ENCODE measurements at regions not wholly inside any gene's neighbourhood (a gene's known extent, or its start where the extent isn't known, plus 50 kb on each side); places are given as distances from the start of the nearest gene placed in this dataset.

DNA sequence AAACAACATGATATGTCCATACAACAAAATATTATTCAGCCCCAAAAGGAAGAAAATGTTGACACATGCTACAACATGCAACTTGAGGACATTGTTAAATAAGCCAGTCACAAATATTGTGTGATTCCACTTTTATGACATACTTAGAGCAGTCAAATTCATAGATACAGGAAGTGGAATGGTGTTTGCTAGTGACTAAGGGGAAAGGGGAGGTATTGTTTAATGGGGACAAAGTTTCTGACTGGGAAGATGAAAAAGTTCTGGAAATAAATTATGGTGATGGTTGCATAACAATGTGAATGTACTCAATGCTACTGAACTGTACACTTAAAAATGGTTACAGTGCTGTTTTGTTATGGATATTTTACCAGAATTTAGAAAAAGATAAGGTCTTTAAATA lies 77.7 kb downstream of the RHOU start:
- intact Hi-C loops (cut with DNase I), result no loop called here
- Histone ChIP-seq H3K9me3 (no peaks in the 10 kb centered on the region), H3K27ac (no peak overlapping the region), H3K4me3 (no peak overlapping the region), H3K36me3 (no peaks in the 10 kb centered on the region), H3K27me3 (replicated peaks; ENCODE audit: insufficient read depth) (no peaks in the 10 kb centered on the region), H3K4me1 (replicated peaks) (no peaks in the 10 kb centered on the region)
- TF ChIP-seq POLR2A (IDR thresholded peaks at IDR 0.05), result no peak
- no peak for TF ChIP-seq POLR2AphosphoS5 (IDR thresholded peaks at IDR 0.05)
- TF ChIP-seq, protein P1, sequence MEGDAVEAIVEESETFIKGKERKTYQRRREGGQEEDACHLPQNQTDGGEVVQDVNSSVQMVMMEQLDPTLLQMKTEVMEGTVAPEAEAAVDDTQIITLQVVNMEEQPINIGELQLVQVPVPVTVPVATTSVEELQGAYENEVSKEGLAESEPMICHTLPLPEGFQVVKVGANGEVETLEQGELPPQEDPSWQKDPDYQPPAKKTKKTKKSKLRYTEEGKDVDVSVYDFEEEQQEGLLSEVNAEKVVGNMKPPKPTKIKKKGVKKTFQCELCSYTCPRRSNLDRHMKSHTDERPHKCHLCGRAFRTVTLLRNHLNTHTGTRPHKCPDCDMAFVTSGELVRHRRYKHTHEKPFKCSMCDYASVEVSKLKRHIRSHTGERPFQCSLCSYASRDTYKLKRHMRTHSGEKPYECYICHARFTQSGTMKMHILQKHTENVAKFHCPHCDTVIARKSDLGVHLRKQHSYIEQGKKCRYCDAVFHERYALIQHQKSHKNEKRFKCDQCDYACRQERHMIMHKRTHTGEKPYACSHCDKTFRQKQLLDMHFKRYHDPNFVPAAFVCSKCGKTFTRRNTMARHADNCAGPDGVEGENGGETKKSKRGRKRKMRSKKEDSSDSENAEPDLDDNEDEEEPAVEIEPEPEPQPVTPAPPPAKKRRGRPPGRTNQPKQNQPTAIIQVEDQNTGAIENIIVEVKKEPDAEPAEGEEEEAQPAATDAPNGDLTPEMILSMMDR (IDR thresholded peaks at IDR 0.05), result no peak
- DNase-seq (ENCODE audit: low spot score), result no peak

GRCh38 chr1:228814176-228814575 lies 78.9 kb downstream of the RHOU start:
- H3K27ac ChIP-seq, result no peak overlapping the region
- TF ChIP-seq POLR2AphosphoS5 (IDR thresholded peaks at IDR 0.05) (no peak), POLR2A (IDR thresholded peaks at IDR 0.05) (no peak)
- TF ChIP-seq, protein P1 (IDR thresholded peaks at IDR 0.05), result no peak
- H3K4me1 ChIP-seq (replicated peaks), result no peaks in the 10 kb centered on the region
- H3K36me3 ChIP-seq, result no peaks in the 10 kb centered on the region
- intact Hi-C loops (cut with DNase I), result no loop called here
- no peak for DNase-seq (ENCODE audit: low spot score)
- H3K27me3 ChIP-seq (replicated peaks; ENCODE audit: insufficient read depth), result no peaks in the 10 kb centered on the region
- no peaks in the 10 kb centered on the region for H3K9me3 ChIP-seq
- no peak overlapping the region for H3K4me3 ChIP-seq
- 37% methylated on average over 4 of the region's 4 CpGs for WGBS

DNA sequence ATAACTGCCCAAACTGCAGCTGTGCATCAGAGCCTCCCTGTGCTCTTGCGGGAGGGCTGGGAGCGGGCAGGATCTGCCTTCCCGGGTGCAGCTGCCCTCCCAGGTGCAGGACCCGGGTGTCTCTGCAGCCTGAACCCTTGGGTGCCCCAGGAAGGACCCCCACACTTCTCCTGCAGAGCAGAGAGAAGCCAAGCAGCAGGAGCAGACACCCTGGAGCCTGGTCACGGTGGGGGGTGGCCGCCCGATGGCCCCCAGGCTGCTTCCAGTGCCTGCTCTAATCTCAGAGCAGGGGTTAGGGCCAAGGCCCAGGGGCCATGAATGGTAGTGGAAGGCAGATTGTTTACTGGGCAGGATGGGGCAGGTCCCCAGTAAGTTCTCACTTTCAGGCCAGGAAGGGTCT lies 83.0 kb downstream of the RHOU start:
- Histone ChIP-seq H3K4me1 (replicated peaks) (no peaks in the 10 kb centered on the region), H3K27me3 (replicated peaks; ENCODE audit: insufficient read depth) (no peaks in the 10 kb centered on the region), H3K27ac (no peak overlapping the region), H3K9me3 (no peaks in the 10 kb centered on the region), H3K36me3 (no peaks in the 10 kb centered on the region), H3K4me3 (no peak overlapping the region)
- 100% methylated on average over 1 of the region's 7 CpGs for WGBS
- intact Hi-C loops (cut with DNase I), result no loop called here
- DNase-seq (ENCODE audit: low spot score), result no peak
- no peak for TF ChIP-seq POLR2AphosphoS5 (IDR thresholded peaks at IDR 0.05)

DNA sequence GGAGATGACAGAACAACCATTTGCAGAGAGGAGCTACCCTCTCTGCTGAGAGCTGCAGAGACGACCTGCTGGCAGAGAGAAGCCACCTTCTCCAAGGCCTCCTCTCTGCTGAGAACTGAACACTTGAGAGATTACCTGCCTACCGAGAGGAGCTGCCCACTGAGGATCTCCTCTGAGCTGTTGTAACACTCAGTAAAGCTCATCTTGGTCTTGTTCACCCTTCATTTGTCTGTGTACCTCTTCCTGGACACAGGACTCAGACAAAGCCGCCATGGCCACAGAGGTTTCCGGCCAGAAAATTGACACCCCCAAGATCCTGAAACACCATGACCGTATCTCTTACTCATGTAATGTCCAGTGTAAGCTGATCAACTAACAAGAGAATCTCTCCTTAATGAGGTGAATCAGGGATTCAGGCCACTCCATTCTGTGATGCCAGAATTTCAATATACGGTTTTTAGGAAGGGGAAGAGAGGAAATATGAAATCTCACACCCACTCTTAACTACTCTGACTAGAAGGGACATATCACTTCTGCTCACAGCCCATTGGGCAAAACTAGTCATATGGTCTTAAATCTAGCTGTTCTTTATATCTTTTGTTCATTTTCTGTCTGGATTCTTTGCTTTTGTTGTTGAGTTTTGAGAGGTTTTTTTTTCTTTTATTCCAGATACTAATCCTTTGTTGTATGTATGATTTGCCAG lies 83.8 kb downstream of the RHOU start:
- no peaks in the 10 kb centered on the region for H3K27me3 ChIP-seq (replicated peaks; ENCODE audit: insufficient read depth)
- H3K4me3 ChIP-seq, result no peak overlapping the region
- H3K9me3 ChIP-seq, result no peaks in the 10 kb centered on the region
- WGBS, result 93% methylated on average over 6 of the region's 6 CpGs
- TF ChIP-seq POLR2AphosphoS5 (IDR thresholded peaks at IDR 0.05), result no peak
- no peaks in the 10 kb centered on the region for H3K4me1 ChIP-seq (replicated peaks)
- intact Hi-C loops (cut with DNase I), result no loop called here
- DNase-seq (ENCODE audit: low spot score), result no peak
- H3K27ac ChIP-seq, result no peak overlapping the region
- H3K36me3 ChIP-seq, result no peaks in the 10 kb centered on the region

DNA sequence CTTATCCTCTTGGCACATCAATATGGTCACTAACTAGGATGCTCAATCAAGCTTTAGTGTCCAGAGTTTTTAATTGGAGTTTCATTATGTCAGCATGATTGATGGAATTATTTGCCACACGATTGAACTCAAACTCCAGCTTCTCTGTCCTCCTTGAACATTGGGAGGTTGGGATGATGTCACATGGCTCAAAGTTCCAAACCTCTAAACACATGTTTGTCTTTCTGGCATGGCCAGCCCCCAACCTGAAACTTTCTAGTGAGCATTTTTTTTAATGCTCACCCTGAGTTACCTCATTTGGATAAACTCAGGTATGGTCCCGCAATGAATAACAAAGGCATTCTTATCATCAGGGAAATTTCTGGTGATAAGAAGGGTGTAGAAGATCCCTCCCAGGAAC lies 86.0 kb downstream of the RHOU start:
- H3K36me3 ChIP-seq, result no peaks in the 10 kb centered on the region
- no peaks in the 10 kb centered on the region for H3K9me3 ChIP-seq
- intact Hi-C loops (cut with DNase I), result no loop called here
- TF ChIP-seq, protein P1 (IDR thresholded peaks at IDR 0.05), result no peak
- TF ChIP-seq POLR2A (IDR thresholded peaks at IDR 0.05), result no peak
- no peak for TF ChIP-seq POLR2AphosphoS5 (IDR thresholded peaks at IDR 0.05)
- no peak overlapping the region for H3K27ac ChIP-seq
- DNase-seq (ENCODE audit: low spot score), result no peak
- H3K27me3 ChIP-seq (replicated peaks; ENCODE audit: insufficient read depth), result no peaks in the 10 kb centered on the region
- whole genome bisulfite sequencing, result 91% methylated on average over 2 of the region's 2 CpGs
- no peak overlapping the region for H3K4me3 ChIP-seq
- no peaks in the 10 kb centered on the region for H3K4me1 ChIP-seq (replicated peaks)

DNA sequence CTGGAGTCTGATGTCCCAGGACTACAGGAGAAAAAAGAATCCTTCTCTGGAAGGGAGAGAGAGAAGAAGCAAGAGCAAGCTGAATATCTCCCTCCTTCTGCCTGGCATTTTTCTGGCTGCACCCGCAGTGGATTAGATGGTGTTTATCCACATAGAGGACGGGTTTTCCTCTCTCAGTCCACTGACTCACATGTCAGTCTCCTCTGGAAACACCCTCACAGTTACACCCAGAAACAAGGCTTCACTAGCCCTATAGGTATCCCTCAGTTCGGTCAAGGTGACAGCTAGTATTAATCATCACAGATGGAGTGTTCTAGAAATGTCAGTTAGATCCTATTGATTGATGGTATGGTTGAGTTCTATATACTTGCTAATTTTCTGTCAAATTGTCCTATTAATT lies 87.9 kb downstream of the RHOU start:
- H3K36me3 ChIP-seq, result no peaks in the 10 kb centered on the region
- no peaks in the 10 kb centered on the region for H3K9me3 ChIP-seq
- TF ChIP-seq POLR2A (IDR thresholded peaks at IDR 0.05) (no peak), POLR2AphosphoS5 (IDR thresholded peaks at IDR 0.05) (no peak)
- TF ChIP-seq, protein P1 (IDR thresholded peaks at IDR 0.05), result no peak
- no peak overlapping the region for H3K4me3 ChIP-seq
- no peaks in the 10 kb centered on the region for H3K4me1 ChIP-seq (replicated peaks)
- DNase-seq (ENCODE audit: low spot score), result no peak
- H3K27me3 ChIP-seq (replicated peaks; ENCODE audit: insufficient read depth), result no peaks in the 10 kb centered on the region
- 89% methylated on average over 3 of the region's 3 CpGs for WGBS
- no peak overlapping the region for H3K27ac ChIP-seq
- intact Hi-C loops (cut with DNase I), result no loop called here

All from prostate gland (tissue), 2 donors.